Dermis microvascular lymphatic vessel endothelial cell (primary cell): ENCODE measurements at regions not wholly inside any gene's neighbourhood (a gene's known extent, or its start where the extent isn't known, plus 50 kb on each side); places are given as distances from the start of the nearest gene placed in this dataset.
"Not testable (repeated sequence)": the region's sequence is repeated elsewhere in the genome, so short reads cannot be mapped to it uniquely, and the experiment has no call there.

Source experiments
- DNase-seq, 2 donors: peaks; one replicate each; pipeline versions ENCODE4 v3.0.0 to v3.0.0-alpha.2; 2010; ENCODE audit warnings: low read depth in 2 of 2

- no peak for DNase-seq
Measured at GRCh38 chr20:19114410-19114809, 98.0 kb upstream of the SLC24A3 start.

- DNase-seq, result no peak
Measured at GRCh38 chr20:19115581-19115980, 96.9 kb upstream of the SLC24A3 start.

DNA sequence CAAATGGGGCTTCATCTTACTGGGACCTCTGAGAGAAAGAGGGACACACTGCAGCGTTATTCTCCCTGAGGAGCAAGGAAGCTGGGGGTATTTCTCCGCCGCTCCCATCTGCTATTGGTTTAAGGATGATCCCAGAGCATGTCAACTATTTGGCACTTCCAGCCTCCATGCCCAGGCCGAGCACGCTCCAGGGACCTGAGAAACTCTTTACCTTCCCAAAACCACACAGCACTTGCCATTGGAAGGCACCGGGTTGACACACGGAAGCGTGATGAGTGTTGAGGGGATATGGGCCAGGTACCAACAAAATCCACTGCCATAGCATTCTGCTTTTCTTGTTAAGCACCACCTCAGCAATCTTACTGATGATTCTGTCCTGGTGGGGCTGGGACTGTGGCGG lies 92.4 kb upstream of the SLC24A3 start:
- DNase-seq, result no peak

DNA sequence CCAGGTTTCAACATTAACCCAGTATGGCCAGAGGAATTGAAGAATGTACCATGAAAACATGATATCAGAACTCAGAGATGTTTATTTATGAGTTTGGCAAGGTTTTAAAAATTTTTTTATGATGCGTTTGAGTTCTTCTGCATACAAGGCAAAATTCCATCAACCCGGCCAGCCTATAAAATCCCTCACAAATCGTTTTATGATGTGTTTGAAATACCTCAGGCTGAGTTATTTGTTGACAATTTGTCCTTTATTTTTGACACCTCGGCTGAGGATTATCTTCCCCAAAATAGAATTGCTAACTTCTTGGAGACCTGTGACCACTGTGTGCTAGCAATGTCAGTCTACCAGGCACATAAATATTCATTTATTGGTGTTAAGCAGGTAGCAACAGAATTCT lies 91.9 kb upstream of the SLC24A3 start:
- DNase-seq, result no peak

DNA sequence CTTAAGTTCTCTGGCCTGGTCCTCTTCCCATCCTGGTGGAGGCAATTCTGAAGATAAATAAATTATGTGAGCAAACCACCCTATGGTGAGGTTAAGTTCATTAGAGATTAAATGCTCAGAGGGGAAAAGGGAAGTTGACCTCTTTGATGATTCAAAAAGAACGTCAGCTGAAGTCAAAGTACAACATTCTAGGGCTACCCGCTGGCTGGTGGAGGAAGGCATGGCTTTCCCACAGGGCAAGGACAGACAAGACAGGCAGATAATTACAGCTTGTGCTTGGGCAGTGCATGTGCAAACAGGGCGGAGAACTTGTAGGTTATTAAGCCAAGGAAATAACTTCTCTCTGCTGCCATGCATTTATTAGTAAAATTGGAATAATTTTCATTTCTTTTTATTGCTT lies 91.0 kb upstream of the SLC24A3 start:
- no peak for DNase-seq

DNA sequence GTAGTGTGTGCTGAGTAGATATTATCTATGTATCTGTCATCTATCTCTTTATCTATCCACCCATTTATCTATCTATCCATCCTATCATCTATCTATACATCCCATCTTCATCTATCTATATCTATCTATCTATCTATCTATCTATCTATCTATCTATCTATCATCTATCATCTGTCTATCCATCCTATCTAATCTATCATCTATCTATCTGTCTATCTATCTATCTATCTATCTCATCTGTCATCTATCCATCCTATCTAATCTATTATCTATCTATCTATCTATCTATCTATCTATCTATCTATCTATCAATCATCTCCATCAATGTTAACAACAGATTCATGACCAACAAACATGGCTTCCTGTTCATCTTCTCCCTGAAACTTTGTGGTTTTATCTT lies 90.5 kb upstream of the SLC24A3 start:
- DNase-seq, result no peak

DNA sequence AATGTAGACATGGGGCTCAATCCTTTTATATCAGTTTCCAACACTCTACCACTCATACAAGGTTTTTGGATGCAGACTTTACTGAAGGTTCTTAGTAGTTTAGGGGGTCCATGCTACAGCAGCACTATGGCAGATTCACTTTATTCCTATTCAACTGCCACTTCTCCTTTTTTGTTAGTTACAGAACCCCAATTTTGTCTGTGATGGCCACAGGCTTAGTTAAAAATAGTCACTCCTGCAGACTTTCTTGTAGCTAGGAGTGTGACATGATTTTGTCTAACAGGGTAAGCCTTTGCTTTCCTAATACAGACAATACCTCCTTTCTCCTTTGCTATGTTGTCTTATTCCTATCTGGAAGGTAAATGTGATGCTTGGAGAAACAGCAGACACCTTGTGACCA lies 90.0 kb upstream of the SLC24A3 start:
- DNase-seq, result no peak

DNA sequence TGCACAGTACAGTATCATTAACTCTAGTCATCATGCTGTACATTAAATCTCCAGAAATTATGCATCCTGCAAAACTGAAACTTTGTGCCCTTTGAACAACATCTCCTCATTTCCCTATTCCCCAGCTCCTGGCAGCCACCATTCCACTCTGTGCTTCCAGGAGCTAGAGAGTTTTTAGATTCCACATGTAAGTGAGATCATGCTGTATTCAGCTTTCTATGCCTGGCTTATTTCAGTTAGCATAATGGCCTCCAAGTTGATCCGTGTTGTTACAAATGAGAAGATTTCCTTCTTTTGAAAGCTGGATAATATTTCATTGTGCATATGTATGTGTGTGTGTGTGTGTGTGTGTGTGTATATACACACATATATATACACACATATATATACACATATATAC lies 86.9 kb upstream of the SLC24A3 start:
- no peak for DNase-seq

GRCh38 chr20:19129306-19129705 lies 83.1 kb upstream of the SLC24A3 start:
- DNase-seq, result no peak

GRCh38 chr20:19129976-19130612 lies 82.3 kb upstream of the SLC24A3 start:
- no peak for DNase-seq

GRCh38 chr20:19130613-19130984 lies 81.8 kb upstream of the SLC24A3 start:
- no peak for DNase-seq

DNA sequence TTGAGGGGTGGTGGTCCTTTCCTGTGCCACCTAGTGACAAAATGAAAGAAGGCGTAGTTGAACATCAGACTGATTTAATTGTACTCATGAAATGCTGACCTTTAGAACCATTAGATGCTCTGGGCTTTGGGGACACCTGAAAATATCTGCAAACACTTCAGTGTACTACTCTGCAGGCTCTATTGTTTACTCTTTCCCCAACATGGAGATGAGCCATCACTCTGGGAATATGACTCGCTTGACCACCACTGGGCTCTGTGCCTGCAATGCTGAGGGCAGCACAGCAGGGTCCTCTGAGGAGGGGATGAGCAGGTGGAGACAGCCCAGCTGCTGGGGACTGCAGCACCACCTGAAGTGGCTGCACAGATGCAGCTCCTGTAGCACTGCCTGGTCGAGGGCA lies 74.8 kb upstream of the SLC24A3 start:
- DNase-seq, result no peak

- no peak for DNase-seq
Measured at GRCh38 chr20:19138758-19139157, 73.7 kb upstream of the SLC24A3 start.

GRCh38 chr20:19139584-19139983 lies 72.9 kb upstream of the SLC24A3 start:
- not testable (repeated sequence) for DNase-seq

DNA sequence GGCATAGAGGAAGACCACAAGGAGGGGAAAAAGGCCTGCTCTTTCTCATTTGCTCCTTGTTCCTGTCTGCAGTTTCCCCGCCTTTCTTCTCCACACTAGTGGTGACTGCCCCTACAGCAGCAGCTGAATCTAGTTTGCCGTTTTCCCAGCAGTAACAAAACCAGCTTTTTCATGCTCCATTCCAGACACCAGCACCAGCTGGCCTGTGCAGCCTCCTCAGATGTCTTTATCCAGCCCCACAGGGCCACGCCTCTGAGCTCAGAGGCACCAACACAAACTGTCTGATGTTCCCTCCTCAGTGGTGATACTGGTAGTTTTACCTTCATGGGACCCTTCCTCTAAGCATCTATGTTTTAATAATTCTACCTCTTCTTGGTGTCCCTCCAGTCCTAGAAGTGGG lies 70.4 kb upstream of the SLC24A3 start:
- no peak for DNase-seq

DNA sequence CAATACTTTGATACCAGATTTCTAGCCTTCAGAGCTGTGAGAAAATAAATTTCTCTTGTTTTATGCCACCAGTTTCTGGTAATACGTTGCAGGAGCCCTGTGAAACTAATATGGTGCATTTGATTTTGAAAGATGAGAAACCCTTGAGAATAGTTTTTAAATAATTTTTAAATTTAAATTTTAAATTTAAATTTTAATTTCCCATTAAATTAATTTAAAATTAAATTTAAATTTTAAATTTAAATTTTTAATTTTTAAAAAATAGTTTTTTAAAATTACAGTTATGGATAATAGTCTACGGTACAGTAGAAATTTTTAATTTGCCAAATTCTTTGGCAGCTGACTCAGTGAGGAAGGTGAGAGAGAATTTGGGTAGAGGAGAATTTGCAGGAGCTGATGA lies 68.6 kb upstream of the SLC24A3 start:
- DNase-seq, result no peak

DNA sequence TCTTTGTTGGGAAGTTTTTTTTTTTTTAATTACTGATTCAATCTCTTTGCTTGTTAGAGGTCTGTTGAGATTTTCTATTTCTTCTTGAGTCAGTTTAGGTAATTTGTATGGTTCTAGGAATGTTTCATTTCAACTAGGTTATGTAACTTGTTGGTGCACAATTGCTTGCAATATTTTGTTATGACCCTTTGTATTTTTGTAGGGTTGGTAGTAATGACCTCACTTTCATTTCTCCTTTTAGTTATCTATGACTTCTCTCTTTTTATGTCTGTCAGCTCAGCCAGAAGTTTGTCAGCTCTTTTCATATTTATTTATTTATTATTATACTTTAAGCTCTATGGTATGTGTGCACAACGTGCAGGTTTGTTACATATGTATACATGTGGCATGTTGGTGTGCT lies 51.1 kb upstream of the SLC24A3 start:
- DNase-seq, result no peak
